ENCODE measurements at regions not wholly inside any gene's neighbourhood (a gene's known extent, or its start where the extent isn't known, plus 50 kb on each side); places are given as distances from the start of the nearest gene placed in this dataset.

- TF ChIP-seq CTCF (IDR thresholded peaks at IDR 0.05 in 8 of 11, conservative IDR thresholded peaks at IDR 0.05 in 3 of 11), result no peak
- TF ChIP-seq POLR2A (IDR thresholded peaks at IDR 0.05), result no peak
Observed at GRCh38 chr12:24049101-24049500, 99.6 kb upstream of the SOX5 start.

Measured in spleen (tissue), 7 donors.